ENCODE measurements at regions not wholly inside any gene's neighbourhood (a gene's known extent, or its start where the extent isn't known, plus 50 kb on each side); places are given as distances from the start of the nearest gene placed in this dataset.
A peak's percentile ranks its signal among the peaks of the same experiment; 100 is the strongest.

DNA sequence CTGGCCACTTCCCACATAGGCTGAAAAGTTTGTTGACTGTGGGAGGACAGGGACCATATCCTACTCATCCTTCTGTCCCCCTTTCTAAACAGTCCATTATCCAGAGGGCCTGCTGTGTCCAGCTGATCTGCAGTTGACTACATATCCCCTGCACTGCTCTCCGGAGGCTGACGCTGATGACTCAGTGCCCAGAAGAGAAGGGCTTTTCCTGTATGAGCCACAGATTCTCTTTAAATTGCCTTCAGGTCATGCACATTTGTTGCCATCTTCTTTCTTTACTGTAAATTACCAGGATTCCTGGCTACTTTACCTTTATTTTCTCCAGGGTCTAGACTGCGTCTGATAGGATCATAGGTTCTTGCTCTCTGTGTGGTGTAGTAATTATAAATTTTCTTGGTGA, 125.2 kb downstream of the LACC1 start:
- Mint-ChIP-seq H3K27ac (no peak overlapping the region), H3K4me1 (peaks cover 18% of the 10 kb centered on the region), H3K27me3 (ENCODE audit: low read depth, poor library complexity) (peaks cover 3% of the 10 kb centered on the region), H3K9me3 (peaks cover 19% of the 10 kb centered on the region), H3K36me3 (ENCODE audit: low read depth) (no peaks in the 10 kb centered on the region), H3K4me3 (no peak overlapping the region)
- TF ChIP-seq, protein P1, sequence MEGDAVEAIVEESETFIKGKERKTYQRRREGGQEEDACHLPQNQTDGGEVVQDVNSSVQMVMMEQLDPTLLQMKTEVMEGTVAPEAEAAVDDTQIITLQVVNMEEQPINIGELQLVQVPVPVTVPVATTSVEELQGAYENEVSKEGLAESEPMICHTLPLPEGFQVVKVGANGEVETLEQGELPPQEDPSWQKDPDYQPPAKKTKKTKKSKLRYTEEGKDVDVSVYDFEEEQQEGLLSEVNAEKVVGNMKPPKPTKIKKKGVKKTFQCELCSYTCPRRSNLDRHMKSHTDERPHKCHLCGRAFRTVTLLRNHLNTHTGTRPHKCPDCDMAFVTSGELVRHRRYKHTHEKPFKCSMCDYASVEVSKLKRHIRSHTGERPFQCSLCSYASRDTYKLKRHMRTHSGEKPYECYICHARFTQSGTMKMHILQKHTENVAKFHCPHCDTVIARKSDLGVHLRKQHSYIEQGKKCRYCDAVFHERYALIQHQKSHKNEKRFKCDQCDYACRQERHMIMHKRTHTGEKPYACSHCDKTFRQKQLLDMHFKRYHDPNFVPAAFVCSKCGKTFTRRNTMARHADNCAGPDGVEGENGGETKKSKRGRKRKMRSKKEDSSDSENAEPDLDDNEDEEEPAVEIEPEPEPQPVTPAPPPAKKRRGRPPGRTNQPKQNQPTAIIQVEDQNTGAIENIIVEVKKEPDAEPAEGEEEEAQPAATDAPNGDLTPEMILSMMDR (IDR thresholded peaks at IDR 0.05): no peak
- no peak for DNase-seq

DNA sequence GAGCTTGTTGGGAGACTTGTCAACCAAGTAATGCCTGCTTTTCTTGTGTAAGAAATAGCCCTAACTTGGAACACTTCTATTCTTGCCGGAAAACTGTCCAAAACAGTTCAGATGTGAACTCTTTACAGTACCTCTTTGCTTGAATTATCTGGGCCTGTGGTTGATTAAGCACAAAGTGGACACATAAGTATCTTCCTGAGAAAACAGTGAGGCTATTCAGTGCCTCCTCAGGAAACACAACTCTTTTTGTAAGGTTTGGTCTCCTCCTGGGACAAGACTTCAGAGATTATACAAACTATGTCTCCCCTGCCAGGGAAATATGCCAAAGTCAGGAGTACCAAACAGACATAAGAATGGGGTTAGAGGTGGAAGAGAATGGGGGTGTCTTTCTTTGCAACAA, 127.7 kb downstream of the LACC1 start:
- Mint-ChIP-seq H3K27ac (no peak overlapping the region), H3K4me3 (no peak overlapping the region), H3K4me1 (peaks cover 18% of the 10 kb centered on the region), H3K36me3 (ENCODE audit: low read depth) (no peaks in the 10 kb centered on the region), H3K9me3 (peaks cover 6% of the 10 kb centered on the region), H3K27me3 (ENCODE audit: low read depth, poor library complexity) (no peaks in the 10 kb centered on the region)
- DNase-seq: no peak
- TF ChIP-seq, protein P1 (IDR thresholded peaks at IDR 0.05): no peak

- Mint-ChIP-seq H3K4me1 (peaks cover 20% of the 10 kb centered on the region), H3K27ac (no peak overlapping the region), H3K36me3 (ENCODE audit: low read depth) (no peaks in the 10 kb centered on the region), H3K9me3 (peaks cover 6% of the 10 kb centered on the region), H3K4me3 (no peak overlapping the region), H3K27me3 (ENCODE audit: low read depth, poor library complexity) (no peaks in the 10 kb centered on the region)
- TF ChIP-seq, protein P1 (IDR thresholded peaks at IDR 0.05): no peak
- DNase-seq: no peak
Observed at GRCh38 chr13:44011036-44011435, 131.3 kb downstream of the LACC1 start.

DNA sequence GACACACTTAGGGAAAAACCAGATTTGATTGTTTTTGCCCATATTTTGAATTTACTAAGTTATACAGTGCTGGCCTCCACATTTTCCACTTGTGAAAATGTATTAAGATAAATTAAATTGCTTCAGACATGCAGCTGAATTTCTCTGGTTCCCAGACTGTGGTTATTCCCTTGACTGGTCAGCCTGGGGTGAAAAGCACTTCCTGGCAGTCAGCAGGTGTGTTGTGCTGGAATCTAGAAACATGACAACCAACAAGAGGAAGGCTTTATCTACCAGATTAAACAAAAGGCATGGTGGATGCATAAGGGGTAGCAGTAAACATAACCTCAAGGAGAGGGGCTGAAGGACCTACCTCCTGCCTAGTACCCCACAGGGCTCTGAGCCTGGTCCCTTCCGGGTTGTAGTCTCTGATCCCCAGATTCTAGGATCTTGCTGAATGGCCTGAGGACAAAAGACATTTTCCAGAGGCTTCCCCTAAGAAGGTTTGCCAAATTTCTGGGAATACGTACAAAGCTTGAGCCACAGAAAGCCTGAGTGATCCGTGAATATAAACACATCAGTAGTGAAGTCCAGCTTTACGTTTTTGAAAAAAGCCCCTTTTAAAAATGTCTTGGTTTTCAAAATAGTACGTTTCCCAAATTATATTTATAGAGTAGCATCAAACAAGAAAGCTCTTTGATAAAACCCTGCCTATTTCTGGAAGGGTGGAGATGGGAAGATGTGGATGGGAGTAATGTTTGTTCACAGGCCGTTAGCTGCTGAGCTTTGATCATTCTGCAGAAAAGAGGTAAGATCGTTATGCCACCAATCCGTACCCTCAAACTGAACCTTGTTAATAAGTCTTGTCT, 133.4 kb downstream of the LACC1 start:
- H3K36me3 Mint-ChIP-seq (ENCODE audit: low read depth): no peaks in the 10 kb centered on the region
- no peak overlapping the region for H3K4me3 Mint-ChIP-seq
- peak overlapping the region; percentile 31 for H3K27ac Mint-ChIP-seq
- H3K9me3 Mint-ChIP-seq: no peaks in the 10 kb centered on the region
- peaks cover 5% of the 10 kb centered on the region for H3K27me3 Mint-ChIP-seq (ENCODE audit: low read depth, poor library complexity)
- H3K4me1 Mint-ChIP-seq: peaks cover 29% of the 10 kb centered on the region
- DNase-seq: no peak
- TF ChIP-seq, protein P1 (IDR thresholded peaks at IDR 0.05): no peak

- peaks cover 36% of the 10 kb centered on the region for H3K4me1 Mint-ChIP-seq
- no peak overlapping the region for H3K4me3 Mint-ChIP-seq
- no peaks in the 10 kb centered on the region for H3K9me3 Mint-ChIP-seq
- TF ChIP-seq, protein P1 (IDR thresholded peaks at IDR 0.05): no peak
- H3K27me3 Mint-ChIP-seq (ENCODE audit: low read depth, poor library complexity): peaks cover 5% of the 10 kb centered on the region
- no peak for DNase-seq
- H3K27ac Mint-ChIP-seq: no peak overlapping the region
- H3K36me3 Mint-ChIP-seq (ENCODE audit: low read depth): no peaks in the 10 kb centered on the region
Observed at GRCh38 chr13:44013758-44014291, 134.1 kb downstream of the LACC1 start.

GRCh38 chr13:44014501-44014900, 134.8 kb downstream of the LACC1 start:
- H3K27ac Mint-ChIP-seq: no peak overlapping the region
- DNase-seq: no peak
- no peaks in the 10 kb centered on the region for H3K9me3 Mint-ChIP-seq
- no peak overlapping the region for H3K4me3 Mint-ChIP-seq
- H3K27me3 Mint-ChIP-seq (ENCODE audit: low read depth, poor library complexity): peaks cover 5% of the 10 kb centered on the region
- peaks cover 41% of the 10 kb centered on the region for H3K4me1 Mint-ChIP-seq
- H3K36me3 Mint-ChIP-seq (ENCODE audit: low read depth): no peaks in the 10 kb centered on the region
- TF ChIP-seq, protein P1 (IDR thresholded peaks at IDR 0.05): no peak
